ENCODE measurements at regions not wholly inside any gene's neighbourhood (a gene's known extent, or its start where the extent isn't known, plus 50 kb on each side); places are given as distances from the start of the nearest gene placed in this dataset.
"Not testable (repeated sequence)": the region's sequence is repeated elsewhere in the genome, so short reads cannot be mapped to it uniquely, and the experiment has no call there.

GRCh38 chr13:97880311-97880675, 73.2 kb upstream of the IPO5 start:
- no peak for DNase-seq

DNA sequence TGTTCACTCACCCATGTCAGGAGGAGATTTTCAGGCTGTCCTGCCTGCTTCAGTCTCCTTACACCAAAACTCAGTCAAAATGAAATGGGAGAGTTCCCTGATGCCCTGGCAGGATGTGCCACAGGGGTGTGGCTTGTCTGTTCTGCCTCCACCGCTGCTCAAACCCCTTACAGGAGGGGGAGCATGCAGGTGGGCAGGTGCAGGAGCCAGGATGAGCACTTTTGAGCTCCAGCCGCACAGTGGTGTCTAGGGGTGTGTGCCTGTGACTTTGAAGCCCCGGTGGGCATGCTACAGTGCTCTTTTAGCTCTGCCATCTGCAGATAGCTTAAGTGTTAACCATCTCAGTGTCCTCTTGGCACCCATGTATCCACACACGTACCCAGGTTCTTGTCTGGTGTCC, 71.9 kb upstream of the IPO5 start:
- DNase-seq: no peak

DNA sequence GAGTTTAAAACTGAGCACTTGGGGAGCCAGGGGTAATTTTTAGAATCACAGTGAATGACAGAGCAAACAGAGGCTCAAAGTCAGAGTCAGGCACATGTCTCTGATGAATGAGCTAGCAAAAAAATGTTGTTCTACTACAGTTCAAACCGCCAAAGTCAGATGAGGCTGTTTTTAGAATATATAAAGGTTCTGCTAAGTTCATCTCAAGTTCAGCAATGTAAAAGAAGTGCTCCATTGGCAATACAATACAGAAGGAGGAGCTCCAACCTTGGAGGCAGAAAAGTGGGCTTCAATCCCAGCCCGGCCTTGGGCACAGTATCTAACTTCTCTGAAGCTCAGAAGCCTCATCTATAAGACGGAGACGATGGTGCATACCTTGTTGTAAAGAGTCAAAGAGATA, 70.1 kb upstream of the IPO5 start:
- DNase-seq: no peak

- DNase-seq: no peak
These were observed 68.6 kb upstream of the IPO5 start for GRCh38 chr13:97884707-97885468.

DNA sequence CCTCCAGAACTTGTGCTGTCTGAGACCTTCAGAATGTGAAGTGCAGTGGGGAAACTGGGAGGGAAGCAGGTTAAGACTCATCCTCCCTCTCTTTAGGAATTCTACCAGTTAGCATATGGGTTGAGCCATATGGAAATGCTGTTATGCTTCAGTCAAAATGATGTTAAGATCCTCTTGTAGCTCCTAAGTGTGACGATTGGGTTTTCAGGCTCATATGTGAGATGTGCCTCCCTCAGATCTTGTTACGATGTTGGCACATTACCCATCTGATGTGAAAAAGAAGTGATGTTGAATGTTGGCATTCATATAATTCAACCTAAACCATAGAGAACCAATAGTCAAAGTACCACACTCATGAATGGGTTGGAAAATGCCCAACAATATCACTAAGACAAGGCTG, 67.8 kb upstream of the IPO5 start:
- DNase-seq: no peak

DNA sequence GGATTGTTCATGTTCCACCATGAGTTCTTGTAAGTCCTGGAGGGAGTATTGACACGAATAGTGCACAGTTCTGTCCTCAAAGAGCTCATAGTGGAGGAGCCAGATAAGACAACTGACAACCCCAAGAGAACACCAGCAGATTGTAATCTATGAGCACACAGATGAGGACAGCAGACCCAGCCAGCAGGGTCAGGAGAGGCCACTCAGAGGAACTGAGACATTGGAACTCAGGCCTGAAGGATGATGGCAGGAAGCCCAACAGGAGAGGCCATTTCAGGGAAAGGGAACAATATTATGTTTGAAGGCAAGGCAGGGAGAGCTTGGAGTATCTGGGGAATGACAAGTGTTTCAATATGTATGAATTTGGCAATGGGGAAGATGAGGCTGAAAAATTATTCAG, 63.7 kb upstream of the IPO5 start:
- DNase-seq: no peak

DNA sequence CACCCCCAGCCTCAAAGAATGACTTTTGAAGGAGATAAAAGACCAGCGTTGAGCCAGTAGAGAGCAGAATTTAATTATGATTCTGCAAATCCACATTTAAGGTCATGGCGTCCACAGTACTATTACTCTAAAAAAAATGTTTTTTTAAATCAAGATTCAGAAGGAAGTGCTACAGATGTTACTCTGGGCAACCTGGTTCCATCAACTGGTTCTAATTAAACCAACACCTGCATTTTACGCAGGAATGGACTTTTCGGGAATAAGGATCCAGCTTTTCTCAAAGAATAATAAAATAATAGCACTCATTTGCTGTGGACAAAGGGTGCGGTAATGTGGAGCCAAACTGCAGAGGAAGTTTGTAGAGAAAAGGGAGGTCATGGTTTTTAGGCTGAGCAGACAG, 62.9 kb upstream of the IPO5 start:
- DNase-seq: no peak

GRCh38 chr13:97891964-97892363, 61.5 kb upstream of the IPO5 start:
- DNase-seq: not testable (repeated sequence)

- DNase-seq: no peak
These were observed 60.8 kb upstream of the IPO5 start for GRCh38 chr13:97892717-97893116.

GRCh38 chr13:97895383-97895782, 58.1 kb upstream of the IPO5 start:
- DNase-seq: no peak

- no peak for DNase-seq
These were observed 57.0 kb upstream of the IPO5 start for GRCh38 chr13:97896446-97896845.

GRCh38 chr13:97901716-97902115, 51.8 kb upstream of the IPO5 start:
- DNase-seq: no peak

Data from DMS153 (cell line).